Type B pancreatic cell (in vitro differentiated cells): ENCODE measurements at regions not wholly inside any gene's neighbourhood (a gene's known extent, or its start where the extent isn't known, plus 50 kb on each side); places are given as distances from the start of the nearest gene placed in this dataset.
"Not testable (repeated sequence)": the region's sequence is repeated elsewhere in the genome, so short reads cannot be mapped to it uniquely, and the experiment has no call there.

Experiments used
- DNase-seq: peaks from one replicate; pipeline ENCODE4 v3.0.0; 2021; ENCODE audit warnings: mixed read lengths; ENCODE audit not compliant: unreplicated experiment; ENCODE audit errors: extremely low spot score
- H3K27ac Mint-ChIP-seq: 2 replicates; pipeline ENCODE4 v1.8.0; 2021; ENCODE audit warnings: mild to moderate bottlenecking, mixed read lengths
- H3K27me3 Mint-ChIP-seq: 2 replicates; pipeline ENCODE4 v1.8.0; 2021; ENCODE audit warnings: mixed read lengths
- H3K36me3 Mint-ChIP-seq: 2 replicates; pipeline ENCODE4 v1.8.0; 2021; ENCODE audit warnings: mixed read lengths
- H3K4me1 Mint-ChIP-seq: one replicate; pipeline ENCODE4 v1.8.0; 2021; ENCODE audit warnings: mixed read lengths; ENCODE audit not compliant: unreplicated experiment
- H3K4me3 Mint-ChIP-seq: 2 replicates; pipeline ENCODE4 v1.8.0; 2021; ENCODE audit warnings: mild to moderate bottlenecking, mixed read lengths
- H3K9me3 Mint-ChIP-seq: 2 replicates; pipeline ENCODE4 v1.8.0; 2021; ENCODE audit warnings: mixed read lengths
- CTCF ChIP-seq: fragments of 200-600 bp; sonication (generic); conservative IDR thresholded peaks from 2 replicates; pipeline ENCODE4 v1.5.0; 2021; ENCODE audit warnings: antibody characterized with exemption, mild to moderate bottlenecking

DNA sequence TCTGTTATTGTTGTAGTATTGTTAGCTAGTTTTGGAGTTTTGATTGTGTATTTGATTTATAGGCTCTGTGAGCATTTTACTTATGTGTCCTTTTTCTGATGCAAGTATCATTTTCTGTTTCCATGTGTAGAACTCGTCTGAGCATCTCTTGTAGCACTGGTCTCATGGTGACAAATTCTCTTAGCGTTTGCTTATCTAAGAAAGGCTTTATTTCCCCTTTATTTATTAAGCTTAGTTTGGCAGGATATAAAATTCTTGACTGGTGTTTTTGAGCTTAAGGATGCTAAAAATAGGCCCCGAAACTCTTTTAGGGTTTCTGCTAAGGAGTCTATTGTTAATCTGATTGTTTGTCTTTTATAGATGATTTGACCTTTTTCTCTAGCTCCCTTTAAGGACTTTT, 57.6 kb upstream of the THUMPD2 start:
- no peak overlapping the region for H3K4me3 Mint-ChIP-seq
- no peaks in the 10 kb centered on the region for H3K4me1 Mint-ChIP-seq
- no peak for TF ChIP-seq CTCF
- no peak for DNase-seq
- no peaks in the 10 kb centered on the region for H3K36me3 Mint-ChIP-seq
- no peaks in the 10 kb centered on the region for H3K27me3 Mint-ChIP-seq
- H3K27ac Mint-ChIP-seq, result no peak overlapping the region
- H3K9me3 Mint-ChIP-seq, result peaks cover 5% of the 10 kb centered on the region

DNA sequence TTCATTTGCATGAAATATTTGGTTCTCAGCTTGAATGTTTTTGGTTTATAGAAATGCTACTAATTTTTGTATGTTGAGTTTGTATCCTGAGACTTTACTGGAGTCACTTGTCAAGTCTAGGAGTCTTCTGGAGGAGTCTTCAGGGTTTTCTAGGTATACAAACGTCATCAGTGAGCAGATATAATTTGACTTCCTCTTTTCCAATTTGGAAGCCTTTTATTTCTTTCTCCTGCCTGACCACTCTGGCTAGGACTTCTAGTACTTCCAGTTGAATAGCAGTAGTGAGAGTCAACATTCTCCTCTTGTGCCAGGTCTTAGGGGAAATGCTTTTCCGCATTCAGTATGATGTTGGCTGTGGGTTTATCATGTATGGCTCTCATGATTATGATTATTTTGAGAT, 55.4 kb upstream of the THUMPD2 start:
- Mint-ChIP-seq H3K4me1 (no peaks in the 10 kb centered on the region), H3K36me3 (no peaks in the 10 kb centered on the region), H3K4me3 (no peak overlapping the region), H3K9me3 (peaks cover 5% of the 10 kb centered on the region), H3K27me3 (no peaks in the 10 kb centered on the region), H3K27ac (no peak overlapping the region)
- no peak for TF ChIP-seq CTCF
- DNase-seq, result no peak

- H3K27me3 Mint-ChIP-seq, DNase-seq, H3K27ac Mint-ChIP-seq, H3K36me3 Mint-ChIP-seq, H3K4me3 Mint-ChIP-seq, H3K4me1 Mint-ChIP-seq, H3K9me3 Mint-ChIP-seq: not testable (repeated sequence)
Measured at GRCh38 chr2:39830610-39831009, 51.6 kb upstream of the THUMPD2 start.
